D721Med (cell line): ENCODE measurements at regions not wholly inside any gene's neighbourhood (a gene's known extent, or its start where the extent isn't known, plus 50 kb on each side); places are given as distances from the start of the nearest gene placed in this dataset.

Experiments used
- DNase-seq: peaks from one replicate; pipeline ENCODE4 v3.0.0; 2011; ENCODE audit warnings: low spot score; ENCODE audit not compliant: insufficient read length
- FAIRE-seq: peaks from 2 replicates; lab custom pipeline; 2011; peaks lifted over from hg19 to GRCh38; lab: Jason Lieb, UNC
- TF ChIP-seq, protein P1 (sequence below): IDR thresholded peaks from 2 replicates; pipeline ENCODE4 v1.5.1; 2012; ENCODE audit warnings: mild to moderate bottlenecking, control low read depth; ENCODE audit not compliant: insufficient read depth; ENCODE audit errors: missing control alignments

DNA sequence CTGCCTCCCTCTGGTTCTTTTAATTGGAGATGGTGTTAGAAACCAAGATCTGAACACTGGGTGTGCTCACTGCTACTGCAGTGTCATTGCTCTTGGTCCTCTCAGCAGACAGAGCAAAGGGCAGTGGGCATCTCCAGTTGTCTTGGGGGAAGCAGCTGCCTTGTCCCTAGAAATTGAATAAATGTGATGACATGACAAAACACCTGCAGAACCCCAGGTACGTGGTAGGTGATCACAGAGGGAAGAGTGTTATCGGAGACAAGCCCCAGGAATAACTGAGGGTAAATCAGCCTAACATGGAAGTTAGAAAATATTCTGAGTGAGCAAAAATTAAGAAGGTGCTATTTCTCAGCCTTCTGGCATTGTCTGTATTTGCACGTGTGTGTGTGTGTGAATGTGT lies 311.9 kb upstream of the HDAC4 start:
- no peak for DNase-seq
- no peak for FAIRE-seq
- TF ChIP-seq, protein P1, sequence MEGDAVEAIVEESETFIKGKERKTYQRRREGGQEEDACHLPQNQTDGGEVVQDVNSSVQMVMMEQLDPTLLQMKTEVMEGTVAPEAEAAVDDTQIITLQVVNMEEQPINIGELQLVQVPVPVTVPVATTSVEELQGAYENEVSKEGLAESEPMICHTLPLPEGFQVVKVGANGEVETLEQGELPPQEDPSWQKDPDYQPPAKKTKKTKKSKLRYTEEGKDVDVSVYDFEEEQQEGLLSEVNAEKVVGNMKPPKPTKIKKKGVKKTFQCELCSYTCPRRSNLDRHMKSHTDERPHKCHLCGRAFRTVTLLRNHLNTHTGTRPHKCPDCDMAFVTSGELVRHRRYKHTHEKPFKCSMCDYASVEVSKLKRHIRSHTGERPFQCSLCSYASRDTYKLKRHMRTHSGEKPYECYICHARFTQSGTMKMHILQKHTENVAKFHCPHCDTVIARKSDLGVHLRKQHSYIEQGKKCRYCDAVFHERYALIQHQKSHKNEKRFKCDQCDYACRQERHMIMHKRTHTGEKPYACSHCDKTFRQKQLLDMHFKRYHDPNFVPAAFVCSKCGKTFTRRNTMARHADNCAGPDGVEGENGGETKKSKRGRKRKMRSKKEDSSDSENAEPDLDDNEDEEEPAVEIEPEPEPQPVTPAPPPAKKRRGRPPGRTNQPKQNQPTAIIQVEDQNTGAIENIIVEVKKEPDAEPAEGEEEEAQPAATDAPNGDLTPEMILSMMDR = no peak

- DNase-seq = no peak
- TF ChIP-seq, protein P1 = no peak
- no peak for FAIRE-seq
These were observed 311.2 kb upstream of the HDAC4 start for GRCh38 chr2:239711911-239712570.

- no peak for FAIRE-seq
These were observed 310.4 kb upstream of the HDAC4 start for GRCh38 chr2:239710953-239711861.

GRCh38 chr2:239706367-239706766 lies 305.5 kb upstream of the HDAC4 start:
- FAIRE-seq (no peak), DNase-seq (no peak)
- TF ChIP-seq, protein P1 = no peak

More at GRCh38 chr2:239710953-239711861, 310.4 kb upstream of the HDAC4 start:
- TF ChIP-seq, protein P1 = no peak
- DNase-seq = no peak

DNA sequence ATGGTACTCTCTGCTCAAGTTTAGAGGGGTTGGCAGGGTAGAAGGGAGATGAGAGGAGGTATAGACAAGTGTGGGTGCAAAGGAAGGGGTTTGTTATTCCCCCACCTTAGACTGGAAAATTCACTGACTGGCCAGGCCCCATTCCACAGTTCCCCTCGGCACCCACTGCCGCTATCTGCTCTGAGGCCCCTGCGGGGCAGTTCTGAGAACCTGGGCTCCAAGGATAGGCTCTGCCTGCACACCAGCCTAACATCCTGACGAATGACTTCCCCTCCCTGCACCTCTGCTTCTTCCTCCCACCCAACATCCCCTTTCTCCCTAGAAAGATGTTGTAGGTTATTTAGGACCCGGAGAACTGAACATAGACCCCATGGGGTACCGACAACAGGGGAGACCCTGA lies 303.9 kb upstream of the HDAC4 start:
- DNase-seq (no peak), FAIRE-seq (no peak)
- TF ChIP-seq, protein P1 = no peak

GRCh38 chr2:239703834-239704233 lies 303.0 kb upstream of the HDAC4 start:
- FAIRE-seq (no peak), DNase-seq (no peak)
- TF ChIP-seq, protein P1 = no peak
